GM12878 (cell line): ENCODE measurements at regions not wholly inside any gene's neighbourhood (a gene's known extent, or its start where the extent isn't known, plus 50 kb on each side); places are given as distances from the start of the nearest gene placed in this dataset.

Experiments used
- ATAC-seq: fragments of 200-7000 bp; cut with Tn5 transposase; 3 replicates; pipeline ENCODE4 v1.9.1; 2020; ENCODE audit warnings: mild to moderate bottlenecking, moderate library complexity
- BruUV-seq: library from RNA; stranded (reverse); fragments of 400-500 nt; replicated peaks from 2 replicates; lab custom pipeline; 2021; lab: Mats Ljungman, UMichigan
- CTCF ChIA-PET: fragments of 300-600 bp; sonication (Branson Sonifier 250); formaldehyde crosslinking; extraction: SDS; loops from one replicate; lab custom pipeline; 2021; ENCODE audit warnings: inconsistent platforms; lab: Yijun Ruan, JAX
- POLR2A ChIA-PET: fragments of 350-600 bp; formaldehyde crosslinking; extraction: SDS; loops from one replicate; lab custom pipeline; 2021; ENCODE audit warnings: inconsistent platforms; lab: Charles Lee
- RAD21 ChIA-PET: fragments of 300-600 bp; sonication (Branson Sonifier 250); formaldehyde crosslinking; loops from one replicate; lab custom pipeline; 2023; ENCODE audit warnings: antibody characterized with exemption; ENCODE audit not compliant: unreplicated experiment; lab: Charles Lee
- SMC1A ChIA-PET: fragments of 300-600 bp; sonication (Branson Sonifier 250); formaldehyde crosslinking; loops from one replicate; lab custom pipeline; 2023; ENCODE audit not compliant: unreplicated experiment, uncharacterized antibody; lab: Charles Lee
- DNase-seq: peaks from one replicate; pipeline ENCODE4 v3.0.0-alpha.2; 2011; ENCODE audit warnings: low read depth, low spot score
- FAIRE-seq: peaks from 3 replicates; lab custom pipeline; 2011; peaks lifted over from hg19 to GRCh38; lab: Jason Lieb, UNC
- H2AFZ ChIP-seq: 2 replicates; pipeline ENCODE4 v1.6.0; 2011; ENCODE audit warnings: low read depth, low read length, control low read depth; ENCODE audit not compliant: control insufficient read depth
- H3K27ac ChIP-seq: 2 replicates; pipeline ENCODE4 v1.5.1; 2011; ENCODE audit warnings: control low read depth; ENCODE audit not compliant: control insufficient read depth, insufficient read depth
- H3K27me3 ChIP-seq, 2 experiments: replicated peaks in 1 of 2; 2 replicates each; pipeline versions ENCODE4 v1.6.0 to v1.6.1; 2011; ENCODE audit warnings: low read length in 1 of 2; ENCODE audit not compliant: control insufficient read depth in 2 of 2, insufficient read depth in 2 of 2
- H3K36me3 ChIP-seq, 2 experiments: 2 replicates each; pipeline ENCODE4 v1.5.1; 2011; ENCODE audit warnings: low read length in 1 of 2; ENCODE audit not compliant: control insufficient read depth in 2 of 2, insufficient read depth in 2 of 2
- H3K4me1 ChIP-seq: 2 replicates; pipeline ENCODE4 v1.6.1; 2011; ENCODE audit warnings: mild to moderate bottlenecking, low read length, moderate library complexity, mixed read lengths; ENCODE audit not compliant: control insufficient read depth, insufficient read depth
- H3K4me2 ChIP-seq: 2 replicates; pipeline ENCODE4 v1.6.0; 2011; ENCODE audit warnings: control low read depth; ENCODE audit not compliant: control insufficient read depth, insufficient read depth
- H3K4me3 ChIP-seq: fragments of 200-600 bp; sonication (generic); 2 replicates; pipeline ENCODE4 v1.5.1; 2016
- H3K79me2 ChIP-seq: 2 replicates; pipeline ENCODE4 v1.6.0; 2011; ENCODE audit warnings: low read length; ENCODE audit not compliant: control insufficient read depth, insufficient read depth
- H3K9ac ChIP-seq: 2 replicates; pipeline ENCODE4 v1.8.0; 2011; ENCODE audit warnings: low read length, control low read depth, mixed read lengths; ENCODE audit not compliant: control insufficient read depth, insufficient read depth
- H3K9me3 ChIP-seq: replicated peaks from 3 replicates; pipeline ENCODE4 v1.5.1; 2011; ENCODE audit warnings: mild to moderate bottlenecking, low read length; ENCODE audit not compliant: control insufficient read depth, insufficient read depth
- H4K20me1 ChIP-seq: 2 replicates; pipeline ENCODE4 v1.6.0; 2011; ENCODE audit not compliant: control insufficient read depth, insufficient read depth
- BACH1 ChIP-seq: fragments of 450-650 bp; IDR thresholded peaks from 2 replicates; pipeline ENCODE4 v1.6.1; 2017; ENCODE audit warnings: mild to moderate bottlenecking, borderline replicate concordance
- CEBPB ChIP-seq, 2 experiments: fragments of 150-350 bp in 1 of 2; IDR thresholded peaks; 2 replicates each; pipeline ENCODE4 v1.6.1; 2012 to 2014; ENCODE audit warnings: low read depth in 2 of 2, low read length in 2 of 2, borderline replicate concordance in 1 of 2, inconsistent platforms in 1 of 2
- CREB1 ChIP-seq: IDR thresholded peaks from 2 replicates; pipeline ENCODE4 v1.6.1; 2012; ENCODE audit warnings: low read depth, mild to moderate bottlenecking, inconsistent platforms
- DPF2 ChIP-seq: fragments of 450-650 bp; IDR thresholded peaks from 2 replicates; pipeline ENCODE4 v1.6.1; 2017; ENCODE audit warnings: mild to moderate bottlenecking
- EGR1 ChIP-seq, 2 experiments: IDR thresholded peaks; 1 replicate in 1 of 2; 2 replicates in 1 of 2; pipeline ENCODE4 v1.6.1; 2011 to 2012; ENCODE audit warnings: low read depth in 2 of 2, low read length in 2 of 2, borderline replicate concordance in 1 of 2, mild to moderate bottlenecking in 1 of 2, moderate library complexity in 1 of 2
- FOXK2 ChIP-seq: fragments of 450-650 bp; IDR thresholded peaks from 2 replicates; pipeline ENCODE4 v1.6.1; 2017; ENCODE audit warnings: mild to moderate bottlenecking, moderate library complexity
- MTA2 ChIP-seq: fragments of 450-650 bp; IDR thresholded peaks from 2 replicates; pipeline ENCODE4 v1.6.1; 2016; ENCODE audit warnings: low read depth, mild to moderate bottlenecking, moderate library complexity
- MYC ChIP-seq: IDR thresholded peaks from 2 replicates; pipeline ENCODE4 v1.6.1; 2011; ENCODE audit warnings: mild to moderate bottlenecking, low read length, moderate library complexity, inconsistent platforms; ENCODE audit not compliant: insufficient read depth, insufficient replicate concordance, insufficient read length, severe bottlenecking
- RELB ChIP-seq: fragments of 450-650 bp; IDR thresholded peaks from 2 replicates; pipeline ENCODE4 v1.6.1; 2017; ENCODE audit warnings: low read depth, mild to moderate bottlenecking, moderate library complexity
- RUNX3 ChIP-seq: IDR thresholded peaks from 2 replicates; pipeline ENCODE4 v1.6.1; 2012; ENCODE audit warnings: low read length, inconsistent platforms
- SRF ChIP-seq, 2 experiments: IDR thresholded peaks; 2 replicates each; pipeline ENCODE4 v1.6.1; 2011; ENCODE audit warnings: low read depth in 2 of 2, low read length in 2 of 2, mild to moderate bottlenecking in 1 of 2, moderate library complexity in 1 of 2
- STAT1 ChIP-seq: fragments of 450-650 bp; conservative IDR thresholded peaks from 2 replicates; pipeline ENCODE4 v1.6.1; 2014; ENCODE audit warnings: antibody characterized with exemption, mild to moderate bottlenecking
- STAT3 ChIP-seq: IDR thresholded peaks from 2 replicates; pipeline ENCODE4 v1.6.1; 2011; ENCODE audit warnings: low read depth, low read length, improper control_type of control experiment
- YBX1 ChIP-seq: fragments of 450-650 bp; IDR thresholded peaks from 2 replicates; pipeline ENCODE4 v1.6.1; 2016; ENCODE audit warnings: antibody characterized with exemption
- ZBTB4 ChIP-seq: fragments of 450-650 bp; formaldehyde crosslinking; IDR thresholded peaks from 2 replicates; pipeline ENCODE4 v1.4.0; 2022; ENCODE audit warnings: mild to moderate bottlenecking, moderate library complexity
- ZNF207 ChIP-seq: fragments of 450-650 bp; IDR thresholded peaks from 2 replicates; pipeline ENCODE4 v1.6.1; 2014; ENCODE audit warnings: antibody characterized with exemption, mild to moderate bottlenecking, borderline replicate concordance
- WGBS: methylation state at CpG from one replicate; pipeline ENCODE4 v1.1.6; 2016; ENCODE audit warnings: low lambda C conversion rate; ENCODE audit not compliant: insufficient replicate concordance, insufficient coverage; ENCODE audit errors: missing lambda C conversion rate; 5-methylcytosine and 5-hydroxymethylcytosine counted together
- in situ Hi-C: fragments of 300-500 bp; cut with MboI; formaldehyde crosslinking; loops from 9 replicates; pipeline ENCODE4 v1.14.3; 2018; ENCODE audit warnings: mixed read lengths
- intact Hi-C: fragments of 100-400 bp; cut with micrococcal nuclease; formaldehyde crosslinking; loops from one replicate; pipeline ENCODE4 v1.14.2; 2022; ENCODE audit not compliant: unreplicated experiment

GRCh38 chr15:81780966-81781365 is 264.9 kb downstream of the MEX3B start:
- H3K27ac ChIP-seq = no peak overlapping the region
- ATAC-seq (no peak), FAIRE-seq (no peak), DNase-seq (no peak)
- in situ Hi-C loops (no loop called here), intact Hi-C loops (no loop called here)
- CTCF ChIA-PET = no interaction called here
- H3K4me3 ChIP-seq = no peak overlapping the region
- H3K27me3 ChIP-seq = no peaks in the 10 kb centered on the region; a peak in 1 of 4 replicates
- H3K9ac ChIP-seq = no peak overlapping the region
- no peak overlapping the region for H2AFZ ChIP-seq
- H3K4me1 ChIP-seq = no peaks in the 10 kb centered on the region
- POLR2A ChIA-PET = no interaction called here
- H4K20me1 ChIP-seq = no peaks in the 10 kb centered on the region
- H3K9me3 ChIP-seq = no peaks in the 10 kb centered on the region
- H3K79me2 ChIP-seq = no peaks in the 10 kb centered on the region
- BruUV-seq = no TSS peak
- H3K4me2 ChIP-seq = no peak overlapping the region
- RAD21 ChIA-PET = no interaction called here
- no peak for TF ChIP-seq DPF2
- SMC1A ChIA-PET = no interaction called here
- H3K36me3 ChIP-seq = no peaks in the 10 kb centered on the region

GRCh38 chr15:81779181-81779580 is 266.6 kb downstream of the MEX3B start:
- RAD21 ChIA-PET = no interaction called here
- FAIRE-seq (no peak), ATAC-seq (no peak), DNase-seq (no peak)
- no peaks in the 10 kb centered on the region for H3K9me3 ChIP-seq
- H3K36me3 ChIP-seq = no peaks in the 10 kb centered on the region
- CTCF ChIA-PET = no interaction called here
- no peak overlapping the region for H3K9ac ChIP-seq
- no peak overlapping the region for H2AFZ ChIP-seq
- H3K4me1 ChIP-seq = no peaks in the 10 kb centered on the region
- no peaks in the 10 kb centered on the region for H4K20me1 ChIP-seq
- in situ Hi-C loops (no loop called here), intact Hi-C loops (no loop called here)
- no TSS peak for BruUV-seq
- POLR2A ChIA-PET = no interaction called here
- no peaks in the 10 kb centered on the region; a peak in 1 of 4 replicates for H3K27me3 ChIP-seq
- H3K4me2 ChIP-seq = no peak overlapping the region
- H3K27ac ChIP-seq = no peak overlapping the region
- 0% methylated on average over 2 of the region's 2 CpGs for WGBS
- H3K79me2 ChIP-seq = no peaks in the 10 kb centered on the region
- SMC1A ChIA-PET = no interaction called here
- H3K4me3 ChIP-seq = no peak overlapping the region
- TF ChIP-seq CEBPB (IDR thresholded peaks at IDR 0.05; ENCODE audit: borderline replicate concordance in 1 of 2, low read depth in 2 of 2, low read length in 2 of 2) (no peak), STAT1 (no peak), ZNF207 (no peak), RUNX3 (no peak), BACH1 (no peak), RELB (no peak), FOXK2 (no peak), YBX1 (no peak), EGR1 (IDR thresholded peaks at IDR 0.05; ENCODE audit: borderline replicate concordance in 1 of 2, low read depth in 2 of 2, low read length in 2 of 2) (no peak), SRF (IDR thresholded peaks at IDR 0.05; ENCODE audit: low read depth in 2 of 2, low read length in 2 of 2) (no peak), MTA2 (no peak), STAT3 (no peak), CREB1 (no peak), ZBTB4 (no peak), MYC (no peak)
